PFSK-1 (cell line): ENCODE measurements at regions not wholly inside any gene's neighbourhood (a gene's known extent, or its start where the extent isn't known, plus 50 kb on each side); places are given as distances from the start of the nearest gene placed in this dataset.

Source experiments
- POLR2AphosphoS5 ChIP-seq: IDR thresholded peaks from 2 replicates; pipeline ENCODE4 v1.6.1; 2012; ENCODE audit warnings: low read depth, mild to moderate bottlenecking, control low read depth, low read length, moderate library complexity
- REST ChIP-seq, 2 experiments: IDR thresholded peaks; 2 replicates each; pipeline versions ENCODE4 v1.6.1 to v1.8.0; 2011 to 2012; ENCODE audit warnings: low read depth in 2 of 2, low read length in 2 of 2, control low read depth in 1 of 2, inconsistent platforms in 1 of 2, mild to moderate bottlenecking in 1 of 2, moderate library complexity in 1 of 2; ENCODE audit not compliant: insufficient read depth in 1 of 2
- SIN3A ChIP-seq: IDR thresholded peaks from 2 replicates; pipeline ENCODE4 v1.6.1; 2012; ENCODE audit warnings: mild to moderate bottlenecking, low read length, moderate library complexity, borderline replicate concordance; ENCODE audit not compliant: insufficient read depth
- TAF1 ChIP-seq: IDR thresholded peaks from 2 replicates; pipeline ENCODE4 v1.6.1; 2012; ENCODE audit warnings: low read length, control low read depth, borderline replicate concordance; ENCODE audit not compliant: insufficient read depth

GRCh38 chr1:219365451-219365850, 191.8 kb downstream of the LYPLAL1 start:
- no peak for TF ChIP-seq REST (IDR thresholded peaks at IDR 0.05; ENCODE audit: insufficient read depth in 1 of 2, low read depth in 2 of 2, low read length in 2 of 2)
- no peak for TF ChIP-seq POLR2AphosphoS5
- TF ChIP-seq SIN3A = no peak
- no peak for TF ChIP-seq TAF1
